ENCODE measurements at regions not wholly inside any gene's neighbourhood (a gene's known extent, or its start where the extent isn't known, plus 50 kb on each side); places are given as distances from the start of the nearest gene placed in this dataset.

DNA sequence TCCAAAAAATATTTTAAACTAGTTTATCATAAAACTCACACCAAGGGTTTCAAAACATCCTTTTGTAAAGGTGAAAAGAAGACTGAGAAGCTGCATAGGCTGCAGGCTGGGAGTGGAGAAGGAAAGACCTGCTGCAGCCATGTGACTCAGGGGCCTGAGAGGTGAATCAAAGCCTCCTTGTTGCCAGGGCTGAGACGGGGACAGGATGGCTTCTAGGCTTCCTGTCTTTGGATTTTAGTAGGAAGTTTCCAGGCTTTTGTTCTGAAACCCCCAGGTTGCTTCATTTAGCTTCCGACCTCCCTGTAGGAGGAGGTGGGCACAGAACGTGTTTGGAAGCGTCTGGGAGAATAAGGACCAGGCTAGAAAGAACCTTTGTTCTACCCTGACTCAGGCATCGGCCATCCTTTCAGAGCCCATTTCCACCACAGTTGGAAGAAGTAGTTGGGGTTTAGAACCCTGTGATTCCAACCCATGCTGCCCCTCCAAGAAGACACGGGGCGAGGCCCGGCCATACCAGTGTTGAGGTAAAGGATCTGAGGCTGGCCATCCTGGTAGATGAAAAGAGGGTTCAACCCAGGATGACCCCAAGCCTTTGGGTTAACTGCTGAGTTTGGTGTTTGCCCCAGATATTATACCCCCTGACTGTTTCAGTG is 122.4 kb downstream of the SLC25A47 start:
- H3K27ac ChIP-seq, result no peak overlapping the region
- ChIA-PET POLR2A (ENCODE audit: unreplicated experiment) (no interaction called here), CTCF (no interaction called here)

DNA sequence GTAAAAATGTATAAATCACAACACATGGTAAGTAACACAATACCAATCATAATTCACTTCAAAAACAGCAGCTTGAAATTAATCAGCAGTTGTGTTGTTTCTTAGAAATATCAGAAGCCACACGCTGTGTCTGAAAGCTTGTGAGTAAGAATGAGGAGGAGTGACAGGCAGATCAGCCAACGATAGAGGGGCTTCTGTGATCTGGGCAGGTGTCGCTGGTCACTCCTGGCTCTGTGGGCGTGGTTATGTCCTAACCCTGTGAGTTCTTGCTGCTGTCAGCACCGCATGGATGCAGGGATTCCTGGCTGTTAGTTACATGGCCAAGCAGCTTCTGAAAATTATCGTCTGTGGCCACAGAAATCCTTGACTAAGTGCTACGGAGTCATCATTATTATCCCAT is 123.4 kb downstream of the SLC25A47 start:
- Histone ChIP-seq H3K36me3 (ENCODE audit: low read depth) (no peaks in the 10 kb centered on the region), H3K9me3 (ENCODE audit: insufficient read depth, low read depth) (no peaks in the 10 kb centered on the region), H3K27me3 (ENCODE audit: insufficient read depth, low read depth) (no peaks in the 10 kb centered on the region), H4K20me1 (ENCODE audit: insufficient read depth) (no peaks in the 10 kb centered on the region; the same call in 1 of the 2 replicates), H3K4me2 (no peak overlapping the region), H3F3A (ENCODE audit: insufficient read depth, low read depth) (no peaks in the 10 kb centered on the region), H3K4me1 (replicated peaks; ENCODE audit: insufficient read depth) (no peaks in the 10 kb centered on the region), H2AFZ (no peak overlapping the region), H3K27ac (no peak overlapping the region), H3K4me3 (no peak overlapping the region), H3K79me2 (ENCODE audit: low read depth) (no peaks in the 10 kb centered on the region), H3K9me2 (ENCODE audit: insufficient read depth) (no peaks in the 10 kb centered on the region)
- POLR2A ChIA-PET (ENCODE audit: unreplicated experiment), result no interaction called here
- intact Hi-C loops (cut with micrococcal nuclease; ENCODE audit: unreplicated experiment), result no loop called here
- no peak for DNase-seq
- no TSS peak for BruUV-seq (replicated peaks)
- CTCF ChIA-PET, result no interaction called here
- no peak for TF ChIP-seq EZH2 (IDR thresholded peaks at IDR 0.05; ENCODE audit: low read depth)
- TF ChIP-seq, protein P1, sequence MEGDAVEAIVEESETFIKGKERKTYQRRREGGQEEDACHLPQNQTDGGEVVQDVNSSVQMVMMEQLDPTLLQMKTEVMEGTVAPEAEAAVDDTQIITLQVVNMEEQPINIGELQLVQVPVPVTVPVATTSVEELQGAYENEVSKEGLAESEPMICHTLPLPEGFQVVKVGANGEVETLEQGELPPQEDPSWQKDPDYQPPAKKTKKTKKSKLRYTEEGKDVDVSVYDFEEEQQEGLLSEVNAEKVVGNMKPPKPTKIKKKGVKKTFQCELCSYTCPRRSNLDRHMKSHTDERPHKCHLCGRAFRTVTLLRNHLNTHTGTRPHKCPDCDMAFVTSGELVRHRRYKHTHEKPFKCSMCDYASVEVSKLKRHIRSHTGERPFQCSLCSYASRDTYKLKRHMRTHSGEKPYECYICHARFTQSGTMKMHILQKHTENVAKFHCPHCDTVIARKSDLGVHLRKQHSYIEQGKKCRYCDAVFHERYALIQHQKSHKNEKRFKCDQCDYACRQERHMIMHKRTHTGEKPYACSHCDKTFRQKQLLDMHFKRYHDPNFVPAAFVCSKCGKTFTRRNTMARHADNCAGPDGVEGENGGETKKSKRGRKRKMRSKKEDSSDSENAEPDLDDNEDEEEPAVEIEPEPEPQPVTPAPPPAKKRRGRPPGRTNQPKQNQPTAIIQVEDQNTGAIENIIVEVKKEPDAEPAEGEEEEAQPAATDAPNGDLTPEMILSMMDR (conservative IDR thresholded peaks at IDR 0.05), result no peak

More for the DNA sequence above, 122.4 kb downstream of the SLC25A47 start:
- H3K4me1 ChIP-seq (replicated peaks; ENCODE audit: insufficient read depth), result peaks cover 1% of the 10 kb centered on the region; the same call in 1 of the 2 replicates
- H3K4me3 ChIP-seq, result no peak overlapping the region
- no peaks in the 10 kb centered on the region for H3K27me3 ChIP-seq (ENCODE audit: insufficient read depth, low read depth)
- intact Hi-C loops (cut with micrococcal nuclease; ENCODE audit: unreplicated experiment), result no loop called here
- no peaks in the 10 kb centered on the region for H3F3A ChIP-seq (ENCODE audit: insufficient read depth, low read depth)
- no peaks in the 10 kb centered on the region for H3K9me3 ChIP-seq (ENCODE audit: insufficient read depth, low read depth)
- TF ChIP-seq, protein P1 (conservative IDR thresholded peaks at IDR 0.05), result no peak
- no peak for TF ChIP-seq EZH2 (IDR thresholded peaks at IDR 0.05; ENCODE audit: low read depth)
- H3K36me3 ChIP-seq (ENCODE audit: low read depth), result no peaks in the 10 kb centered on the region
- no TSS peak for BruUV-seq (replicated peaks)
- H2AFZ ChIP-seq, result no peak overlapping the region
- no peaks in the 10 kb centered on the region for H3K79me2 ChIP-seq (ENCODE audit: low read depth)
- H4K20me1 ChIP-seq (ENCODE audit: insufficient read depth), result no peaks in the 10 kb centered on the region; the same call in none of the 2 replicates
- no peak overlapping the region for H3K4me2 ChIP-seq
- H3K9me2 ChIP-seq (ENCODE audit: insufficient read depth), result no peaks in the 10 kb centered on the region
- DNase-seq, result no peak

DNA sequence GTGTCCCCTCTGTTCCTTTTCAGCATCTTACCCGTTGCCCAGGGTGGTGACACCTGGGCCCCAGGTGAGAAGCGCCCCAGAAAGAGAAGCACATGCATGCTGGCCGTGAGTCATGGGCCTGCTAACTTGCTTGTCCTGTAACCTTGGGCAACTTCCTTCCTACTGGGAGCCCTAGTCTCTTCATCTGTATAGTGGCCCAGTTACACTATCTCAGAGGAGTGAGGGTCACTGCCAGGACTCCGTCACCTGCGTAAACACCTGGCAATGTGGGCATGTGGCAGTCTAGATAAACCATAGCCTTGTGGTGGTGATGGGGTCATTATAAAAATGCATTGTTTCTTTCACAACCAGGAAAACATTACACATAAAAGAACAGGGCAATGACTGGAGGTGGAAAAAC is 125.2 kb downstream of the SLC25A47 start:
- ChIA-PET POLR2A (ENCODE audit: unreplicated experiment) (no interaction called here), CTCF (no interaction called here)
- no peaks in the 10 kb centered on the region for H3K4me1 ChIP-seq (replicated peaks; ENCODE audit: insufficient read depth)
- H4K20me1 ChIP-seq (ENCODE audit: insufficient read depth), result no peaks in the 10 kb centered on the region; the same call in 1 of the 2 replicates
- intact Hi-C loops (cut with micrococcal nuclease; ENCODE audit: unreplicated experiment), result no loop called here
- TF ChIP-seq EZH2 (IDR thresholded peaks at IDR 0.05; ENCODE audit: low read depth), result no peak
- TF ChIP-seq, protein P1 (conservative IDR thresholded peaks at IDR 0.05), result no peak
- H3K4me2 ChIP-seq, result no peak overlapping the region
- no peak overlapping the region for H2AFZ ChIP-seq
- no peaks in the 10 kb centered on the region for H3K9me3 ChIP-seq (ENCODE audit: insufficient read depth, low read depth)
- no peak overlapping the region for H3K4me3 ChIP-seq
- no peaks in the 10 kb centered on the region for H3K9me2 ChIP-seq (ENCODE audit: insufficient read depth)
- no peaks in the 10 kb centered on the region for H3K79me2 ChIP-seq (ENCODE audit: low read depth)
- BruUV-seq (replicated peaks), result no TSS peak
- DNase-seq, result no peak
- no peaks in the 10 kb centered on the region for H3K36me3 ChIP-seq (ENCODE audit: low read depth)
- H3K27me3 ChIP-seq (ENCODE audit: insufficient read depth, low read depth), result no peaks in the 10 kb centered on the region
- no peak overlapping the region for H3K27ac ChIP-seq
- H3F3A ChIP-seq (ENCODE audit: insufficient read depth, low read depth), result no peaks in the 10 kb centered on the region
